ENCODE measurements at regions not wholly inside any gene's neighbourhood (a gene's known extent, or its start where the extent isn't known, plus 50 kb on each side); places are given as distances from the start of the nearest gene placed in this dataset.
A peak's percentile ranks its signal among the peaks of the same experiment; 100 is the strongest.

DNA sequence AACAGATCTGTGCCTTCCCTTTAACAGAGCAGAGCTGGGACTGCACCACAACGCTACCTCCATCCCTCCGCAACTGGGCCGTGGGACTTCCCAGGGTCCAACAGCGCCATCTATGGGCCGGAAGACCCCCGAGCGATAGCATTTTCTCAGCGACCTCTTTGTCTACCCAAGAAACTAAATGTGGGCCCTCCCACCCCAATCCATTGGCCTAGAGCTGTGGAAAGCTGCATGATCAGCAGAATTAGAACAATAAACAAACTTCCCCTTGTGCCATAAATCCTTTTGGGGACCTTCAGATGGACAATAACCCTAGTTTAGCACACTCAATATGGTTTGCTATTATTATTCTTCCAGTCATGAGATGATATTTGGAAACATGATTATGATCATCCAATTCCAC, 74.8 kb upstream of the NTRK3 start:
- peak; percentile 87 for TF ChIP-seq CTCF (IDR thresholded peaks at IDR 0.05)
- no peak for TF ChIP-seq EZH2 (IDR thresholded peaks at IDR 0.05)
